Upper lobe of left lung (tissue), 4 donors: ENCODE measurements at regions not wholly inside any gene's neighbourhood (a gene's known extent, or its start where the extent isn't known, plus 50 kb on each side); places are given as distances from the start of the nearest gene placed in this dataset.

Experiments
- EP300 ChIP-seq, 4 donors: sonication (generic); formaldehyde crosslinking; IDR thresholded peaks; one replicate each; pipeline ENCODE4 v1.5.1; 2017; ENCODE audit warnings: antibody characterized with exemption in 4 of 4, control low read depth in 2 of 4
- POLR2A ChIP-seq, 4 donors: fragments of 450-650 bp; IDR thresholded peaks; one replicate each; pipeline ENCODE4 v1.5.1; 2016 to 2017; ENCODE audit warnings: antibody characterized with exemption in 4 of 4, mild to moderate bottlenecking in 2 of 4
- POLR2AphosphoS5 ChIP-seq, 2 donors: sonication (generic); formaldehyde crosslinking; IDR thresholded peaks; one replicate each; pipeline ENCODE4 v1.5.1; 2017; ENCODE audit warnings: antibody characterized with exemption in 2 of 2
- TF ChIP-seq, protein P1 (sequence below), 6 experiments: fragments of 450-650 bp in 4 of 6; fragments of 200-600 bp in 2 of 6; sonication (generic) in 2 of 6; IDR thresholded peaks; one replicate each; pipeline ENCODE4 v1.5.1; 2016 to 2019; ENCODE audit warnings: antibody characterized with exemption in 6 of 6

DNA sequence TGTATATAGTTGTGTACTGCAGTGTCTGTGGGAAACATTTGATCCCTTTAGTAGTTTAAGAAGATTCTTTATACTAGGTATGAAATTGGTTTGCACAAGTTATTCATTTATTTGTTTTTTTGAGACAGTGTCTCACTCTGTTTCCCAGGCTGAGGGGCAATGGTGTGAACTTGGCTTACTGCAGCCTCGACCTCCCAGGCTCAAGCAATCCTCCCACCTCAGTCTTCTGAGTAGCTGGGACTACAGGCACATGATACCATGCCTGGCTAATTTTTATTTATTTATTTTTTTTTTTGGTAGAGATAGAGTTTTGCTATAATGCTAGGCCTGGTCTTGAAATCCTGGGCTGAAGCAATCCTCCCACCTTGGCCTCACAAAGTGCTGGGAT is 209.4 kb downstream of the RASSF9 start:
- TF ChIP-seq, protein P1, sequence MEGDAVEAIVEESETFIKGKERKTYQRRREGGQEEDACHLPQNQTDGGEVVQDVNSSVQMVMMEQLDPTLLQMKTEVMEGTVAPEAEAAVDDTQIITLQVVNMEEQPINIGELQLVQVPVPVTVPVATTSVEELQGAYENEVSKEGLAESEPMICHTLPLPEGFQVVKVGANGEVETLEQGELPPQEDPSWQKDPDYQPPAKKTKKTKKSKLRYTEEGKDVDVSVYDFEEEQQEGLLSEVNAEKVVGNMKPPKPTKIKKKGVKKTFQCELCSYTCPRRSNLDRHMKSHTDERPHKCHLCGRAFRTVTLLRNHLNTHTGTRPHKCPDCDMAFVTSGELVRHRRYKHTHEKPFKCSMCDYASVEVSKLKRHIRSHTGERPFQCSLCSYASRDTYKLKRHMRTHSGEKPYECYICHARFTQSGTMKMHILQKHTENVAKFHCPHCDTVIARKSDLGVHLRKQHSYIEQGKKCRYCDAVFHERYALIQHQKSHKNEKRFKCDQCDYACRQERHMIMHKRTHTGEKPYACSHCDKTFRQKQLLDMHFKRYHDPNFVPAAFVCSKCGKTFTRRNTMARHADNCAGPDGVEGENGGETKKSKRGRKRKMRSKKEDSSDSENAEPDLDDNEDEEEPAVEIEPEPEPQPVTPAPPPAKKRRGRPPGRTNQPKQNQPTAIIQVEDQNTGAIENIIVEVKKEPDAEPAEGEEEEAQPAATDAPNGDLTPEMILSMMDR (IDR thresholded peaks at IDR 0.05): no peak
- TF ChIP-seq POLR2AphosphoS5 (IDR thresholded peaks at IDR 0.05): no peak
- no peak for TF ChIP-seq POLR2A (IDR thresholded peaks at IDR 0.05)
- no peak for TF ChIP-seq EP300 (IDR thresholded peaks at IDR 0.05)
